BJ (cell line): ENCODE measurements at regions not wholly inside any gene's neighbourhood (a gene's known extent, or its start where the extent isn't known, plus 50 kb on each side); places are given as distances from the start of the nearest gene placed in this dataset.

Experiments used
- CTCF ChIA-PET: fragments of 350-600 bp; formaldehyde crosslinking; extraction: SDS; loops from one replicate; lab custom pipeline; 2021; ENCODE audit warnings: antibody characterized with exemption, inconsistent platforms; lab: Yijun Ruan, JAX
- POLR2A ChIA-PET: fragments of 300-600 bp; sonication (Branson Sonifier 250); formaldehyde crosslinking; extraction: SDS; loops from one replicate; lab custom pipeline; 2021; ENCODE audit warnings: antibody characterized with exemption; lab: Charles Lee
- DNase-seq: peaks from one replicate; pipeline ENCODE4 v3.0.0-alpha.2; 2011; ENCODE audit warnings: low read depth
- H3K27me3 ChIP-seq: 2 replicates; pipeline ENCODE4 v1.6.0; 2011; ENCODE audit warnings: low read length; ENCODE audit not compliant: control insufficient read depth, insufficient read depth
- H3K36me3 ChIP-seq: 2 replicates; pipeline ENCODE4 v1.5.1; 2011; ENCODE audit warnings: low read length; ENCODE audit not compliant: control insufficient read depth, insufficient read depth
- H3K4me3 ChIP-seq: 2 replicates; pipeline ENCODE4 v1.5.1; 2011; ENCODE audit warnings: low read depth, mild to moderate bottlenecking, control low read depth, low read length
- CTCF ChIP-seq: IDR thresholded peaks from 2 replicates; pipeline ENCODE4 v1.5.1; 2011; ENCODE audit warnings: low read depth, mild to moderate bottlenecking, control low read depth, inconsistent platforms, low read length, moderate library complexity; ENCODE audit not compliant: insufficient read depth

- ChIA-PET CTCF (no interaction called here), POLR2A (no interaction called here)
- TF ChIP-seq CTCF, result no peak
- no peak overlapping the region for H3K4me3 ChIP-seq
- DNase-seq, result no peak
- H3K36me3 ChIP-seq, result no peaks in the 10 kb centered on the region
- H3K27me3 ChIP-seq, result no peaks in the 10 kb centered on the region
Observed at GRCh38 chr15:70276401-70276800, 178.7 kb upstream of the TLE3 start.

GRCh38 chr15:70275461-70276138 lies 177.9 kb upstream of the TLE3 start:
- POLR2A ChIA-PET, result no interaction called here

GRCh38 chr15:70274908-70275307 lies 177.2 kb upstream of the TLE3 start:
- TF ChIP-seq CTCF, result no peak
- no peak for DNase-seq
- no peak overlapping the region for H3K4me3 ChIP-seq
- H3K36me3 ChIP-seq, result no peaks in the 10 kb centered on the region
- POLR2A ChIA-PET, result no interaction called here
- H3K27me3 ChIP-seq, result no peaks in the 10 kb centered on the region
- CTCF ChIA-PET, result no interaction called here

More at GRCh38 chr15:70275461-70276138, 177.9 kb upstream of the TLE3 start:
- CTCF ChIA-PET, result no interaction called here
- DNase-seq, result no peak
- no peaks in the 10 kb centered on the region for H3K36me3 ChIP-seq
- no peaks in the 10 kb centered on the region for H3K27me3 ChIP-seq
- TF ChIP-seq CTCF, result no peak
- no peak overlapping the region for H3K4me3 ChIP-seq

- H3K27me3 ChIP-seq, result peaks cover under 1% of the 10 kb centered on the region; the same call in 1 of the 2 replicates
- ChIA-PET POLR2A (no interaction called here), CTCF (interaction anchor here (1.0 kb wide), 1 partner anchor 134 kb away, joined by 3 read pairs; no protein-coding TSS in a partner anchor)
- no peak for DNase-seq
- H3K4me3 ChIP-seq, result no peak overlapping the region
- H3K36me3 ChIP-seq, result no peaks in the 10 kb centered on the region
- TF ChIP-seq CTCF, result no peak
Observed at GRCh38 chr15:70274255-70274880, 176.7 kb upstream of the TLE3 start.

GRCh38 chr15:70273808-70274207 lies 176.1 kb upstream of the TLE3 start:
- peaks cover 3% of the 10 kb centered on the region; the same call in 1 of the 2 replicates for H3K27me3 ChIP-seq
- H3K4me3 ChIP-seq, result no peak overlapping the region
- CTCF ChIA-PET, result interaction anchor here (0.6 to 1.0 kb wide), 2 partner anchors 134 to 794 kb away, joined by 3 read pairs; no protein-coding TSS in a partner anchor
- no peak for DNase-seq
- no peak for TF ChIP-seq CTCF
- H3K36me3 ChIP-seq, result no peaks in the 10 kb centered on the region
- POLR2A ChIA-PET, result no interaction called here
